NCI-H146 treated with DMSO at 0.1 percent for 48 hours (cell line): ENCODE measurements at regions not wholly inside any gene's neighbourhood (a gene's known extent, or its start where the extent isn't known, plus 50 kb on each side); places are given as distances from the start of the nearest gene placed in this dataset.
A peak's percentile ranks its signal among the peaks of the same experiment; 100 is the strongest.

Source experiments
- DNase-seq: peaks from one replicate; lab custom pipeline; 2025; ENCODE audit not compliant: unreplicated experiment; lab: John Stamatoyannopoulos, UW

- DNase-seq, result peak; percentile 40
Observed at GRCh38 chr1:243917177-243917862, 67.3 kb upstream of the AKT3 start.

DNA sequence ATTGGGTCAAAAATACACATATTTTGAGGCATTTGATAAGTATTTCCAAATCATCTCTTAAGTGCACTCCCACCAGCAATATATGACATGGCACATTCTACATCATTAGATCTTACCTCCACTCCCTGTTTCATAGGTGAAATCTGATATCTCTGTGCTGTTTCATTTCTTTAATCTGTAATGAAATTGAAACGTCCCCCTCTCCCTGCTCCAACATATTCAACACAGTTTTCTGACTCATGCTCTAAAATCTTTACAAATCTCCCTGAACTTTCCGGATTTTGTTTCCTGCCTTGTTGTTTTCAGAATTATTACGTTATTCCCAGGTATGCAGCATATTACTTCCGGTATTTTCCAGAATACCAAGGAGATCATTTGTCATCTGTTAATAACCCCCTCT is 66.1 kb upstream of the AKT3 start:
- no peak for DNase-seq

GRCh38 chr1:243912347-243912746 is 62.3 kb upstream of the AKT3 start:
- DNase-seq, result no peak

DNA sequence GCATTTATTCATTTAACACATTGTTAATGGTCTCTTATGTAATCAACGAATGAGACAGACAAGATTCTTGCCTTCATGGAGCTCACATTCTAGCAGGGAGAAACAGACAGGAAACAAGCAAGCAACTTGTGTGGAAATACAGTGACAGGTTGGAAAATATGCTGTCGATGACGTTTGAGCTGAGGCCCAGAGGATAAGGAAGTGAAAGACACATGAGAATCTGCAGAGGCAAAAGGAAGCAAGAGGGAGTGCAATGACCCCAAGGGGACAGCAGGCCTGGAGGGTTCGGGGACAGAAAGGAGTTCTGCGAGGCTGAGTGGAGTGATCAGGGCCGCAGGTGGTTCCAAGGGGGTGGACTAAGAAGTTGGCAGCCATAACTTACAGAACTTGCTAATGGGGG is 60.6 kb upstream of the AKT3 start:
- no peak for DNase-seq

DNA sequence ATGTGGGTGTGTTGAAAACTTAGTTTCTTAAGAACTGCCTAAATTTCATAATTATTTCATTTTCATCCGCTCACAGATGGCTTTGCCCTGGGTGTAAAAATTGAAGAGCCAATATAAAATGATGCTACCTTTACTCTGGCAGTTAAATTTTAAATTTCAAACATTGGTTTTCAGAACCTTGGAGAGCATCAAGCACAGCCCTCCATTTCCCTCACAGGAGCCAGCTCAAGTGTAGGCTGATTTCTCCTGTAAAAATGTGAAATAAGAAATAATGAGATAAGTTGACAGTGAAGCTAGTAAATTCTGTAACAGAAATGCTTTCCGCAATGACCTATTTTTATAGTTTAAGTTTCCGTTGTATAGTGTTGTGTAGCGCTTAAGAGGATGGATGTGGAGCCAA is 53.9 kb upstream of the AKT3 start:
- no peak for DNase-seq

GRCh38 chr1:243903041-243903440 is 53.0 kb upstream of the AKT3 start:
- no peak for DNase-seq

DNA sequence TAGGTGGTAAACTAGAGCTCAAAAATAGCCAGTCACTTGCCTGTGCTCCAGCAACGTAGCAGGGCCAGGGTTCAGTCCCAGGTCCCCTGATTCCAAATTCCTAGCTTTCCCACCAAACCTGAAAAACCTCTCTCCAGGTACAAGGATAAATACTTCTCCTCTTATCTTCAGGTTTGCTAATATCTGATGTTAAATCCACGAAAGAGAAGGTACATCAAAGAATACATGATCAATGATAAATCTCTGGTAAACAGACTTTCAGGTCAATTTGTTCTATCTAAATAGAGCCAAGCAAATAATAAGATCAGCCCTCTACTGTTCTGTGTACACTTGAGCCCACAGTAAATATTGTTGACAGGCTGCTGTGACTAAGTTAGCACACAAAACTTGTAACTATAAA is 52.1 kb upstream of the AKT3 start:
- peak; percentile 20 for DNase-seq
